PC-9 (cell line): ENCODE measurements at regions not wholly inside any gene's neighbourhood (a gene's known extent, or its start where the extent isn't known, plus 50 kb on each side); places are given as distances from the start of the nearest gene placed in this dataset.
"Not testable (repeated sequence)": the region's sequence is repeated elsewhere in the genome, so short reads cannot be mapped to it uniquely, and the experiment has no call there.

Experiments
- EZH2 ChIP-seq: fragments of 200-600 bp; sonication (generic); IDR thresholded peaks from 2 replicates; pipeline ENCODE4 v1.8.0; 2017; ENCODE audit warnings: antibody characterized with exemption, low read depth
- TF ChIP-seq, protein P1 (sequence below): fragments of 200-600 bp; sonication (generic); conservative IDR thresholded peaks from 2 replicates; pipeline ENCODE4 v1.6.1; 2017; ENCODE audit warnings: mixed run types, antibody characterized with exemption, mild to moderate bottlenecking, moderate library complexity

DNA sequence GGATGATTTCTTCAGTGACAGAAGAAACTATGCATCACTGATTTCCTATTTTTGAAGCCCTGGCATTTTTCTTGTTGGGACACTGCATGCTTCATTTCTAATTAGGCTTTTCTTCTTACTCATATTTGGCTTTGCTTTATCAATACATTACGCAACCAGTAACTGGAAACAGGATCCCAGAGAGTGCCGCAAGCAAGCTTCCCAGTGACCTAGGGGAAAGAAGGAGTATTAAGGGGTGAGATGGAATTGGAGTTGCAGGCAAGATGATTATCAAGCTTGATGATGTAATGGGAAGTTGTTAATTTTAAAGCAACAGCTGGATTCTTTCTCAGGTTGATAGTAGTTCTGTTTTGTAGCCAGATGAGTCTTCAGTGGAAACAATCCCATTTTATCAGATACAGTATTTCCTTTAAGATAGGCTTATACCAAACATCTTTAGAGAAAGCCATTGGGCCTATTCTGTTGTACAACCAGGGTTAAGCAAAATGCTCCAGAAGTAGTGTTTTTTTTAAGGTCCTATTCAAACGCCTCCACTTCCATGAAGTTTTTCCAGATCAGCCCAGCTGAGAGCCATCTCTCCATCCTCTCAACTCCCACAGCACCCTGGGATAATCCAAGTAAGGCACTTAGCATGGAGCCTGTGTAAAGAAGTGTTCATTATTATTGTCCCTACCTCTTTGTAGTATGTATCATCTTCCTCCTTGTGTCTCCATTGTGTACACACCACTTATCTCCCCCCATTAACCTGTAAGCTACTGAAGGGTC is 69.5 kb upstream of the GPR89A start:
- not testable (repeated sequence) for TF ChIP-seq EZH2
- TF ChIP-seq, protein P1, sequence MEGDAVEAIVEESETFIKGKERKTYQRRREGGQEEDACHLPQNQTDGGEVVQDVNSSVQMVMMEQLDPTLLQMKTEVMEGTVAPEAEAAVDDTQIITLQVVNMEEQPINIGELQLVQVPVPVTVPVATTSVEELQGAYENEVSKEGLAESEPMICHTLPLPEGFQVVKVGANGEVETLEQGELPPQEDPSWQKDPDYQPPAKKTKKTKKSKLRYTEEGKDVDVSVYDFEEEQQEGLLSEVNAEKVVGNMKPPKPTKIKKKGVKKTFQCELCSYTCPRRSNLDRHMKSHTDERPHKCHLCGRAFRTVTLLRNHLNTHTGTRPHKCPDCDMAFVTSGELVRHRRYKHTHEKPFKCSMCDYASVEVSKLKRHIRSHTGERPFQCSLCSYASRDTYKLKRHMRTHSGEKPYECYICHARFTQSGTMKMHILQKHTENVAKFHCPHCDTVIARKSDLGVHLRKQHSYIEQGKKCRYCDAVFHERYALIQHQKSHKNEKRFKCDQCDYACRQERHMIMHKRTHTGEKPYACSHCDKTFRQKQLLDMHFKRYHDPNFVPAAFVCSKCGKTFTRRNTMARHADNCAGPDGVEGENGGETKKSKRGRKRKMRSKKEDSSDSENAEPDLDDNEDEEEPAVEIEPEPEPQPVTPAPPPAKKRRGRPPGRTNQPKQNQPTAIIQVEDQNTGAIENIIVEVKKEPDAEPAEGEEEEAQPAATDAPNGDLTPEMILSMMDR: not testable (repeated sequence)
